Astrocyte (in vitro differentiated cells and primary cell): ENCODE measurements at regions not wholly inside any gene's neighbourhood (a gene's known extent, or its start where the extent isn't known, plus 50 kb on each side); places are given as distances from the start of the nearest gene placed in this dataset.

Experiments used
- EZH2 ChIP-seq: IDR thresholded peaks from 2 replicates; pipeline ENCODE4 v1.6.1; 2012; ENCODE audit warnings: mild to moderate bottlenecking, low read length, inconsistent platforms; ENCODE audit not compliant: insufficient read depth
- TF ChIP-seq, protein P1 (sequence below): IDR thresholded peaks from 2 replicates; pipeline ENCODE4 v1.5.1; 2011; ENCODE audit warnings: low read depth, mild to moderate bottlenecking, inconsistent platforms, low read length, moderate library complexity; ENCODE audit not compliant: insufficient read depth

DNA sequence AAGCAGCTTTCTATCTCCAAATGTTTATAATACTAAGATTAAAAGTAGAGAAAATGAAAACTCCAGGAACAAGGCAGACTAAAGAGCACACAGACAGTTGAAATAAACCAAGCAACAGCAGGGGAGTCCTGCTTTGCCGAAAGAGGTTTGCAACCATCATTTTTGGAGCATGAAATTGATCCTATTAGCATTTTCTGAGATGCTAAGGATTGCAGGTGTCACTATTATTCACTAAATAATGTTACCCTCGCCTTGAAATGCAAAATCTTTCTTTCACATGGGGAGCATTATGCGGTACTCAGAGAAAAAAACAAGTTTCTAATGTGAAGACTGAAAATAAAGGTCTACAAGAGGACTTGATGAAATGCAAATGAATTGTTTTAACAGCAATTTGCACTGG lies 81.7 kb upstream of the DNAJC10 start:
- TF ChIP-seq, protein P1, sequence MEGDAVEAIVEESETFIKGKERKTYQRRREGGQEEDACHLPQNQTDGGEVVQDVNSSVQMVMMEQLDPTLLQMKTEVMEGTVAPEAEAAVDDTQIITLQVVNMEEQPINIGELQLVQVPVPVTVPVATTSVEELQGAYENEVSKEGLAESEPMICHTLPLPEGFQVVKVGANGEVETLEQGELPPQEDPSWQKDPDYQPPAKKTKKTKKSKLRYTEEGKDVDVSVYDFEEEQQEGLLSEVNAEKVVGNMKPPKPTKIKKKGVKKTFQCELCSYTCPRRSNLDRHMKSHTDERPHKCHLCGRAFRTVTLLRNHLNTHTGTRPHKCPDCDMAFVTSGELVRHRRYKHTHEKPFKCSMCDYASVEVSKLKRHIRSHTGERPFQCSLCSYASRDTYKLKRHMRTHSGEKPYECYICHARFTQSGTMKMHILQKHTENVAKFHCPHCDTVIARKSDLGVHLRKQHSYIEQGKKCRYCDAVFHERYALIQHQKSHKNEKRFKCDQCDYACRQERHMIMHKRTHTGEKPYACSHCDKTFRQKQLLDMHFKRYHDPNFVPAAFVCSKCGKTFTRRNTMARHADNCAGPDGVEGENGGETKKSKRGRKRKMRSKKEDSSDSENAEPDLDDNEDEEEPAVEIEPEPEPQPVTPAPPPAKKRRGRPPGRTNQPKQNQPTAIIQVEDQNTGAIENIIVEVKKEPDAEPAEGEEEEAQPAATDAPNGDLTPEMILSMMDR: no peak
- TF ChIP-seq EZH2: no peak
